K562 (cell line): ENCODE measurements at regions not wholly inside any gene's neighbourhood (a gene's known extent, or its start where the extent isn't known, plus 50 kb on each side); places are given as distances from the start of the nearest gene placed in this dataset.

ENCODE experiments used
- ATAC-seq: fragments of 200-7000 bp; cut with Tn5 transposase; 3 replicates; pipeline ENCODE4 v1.9.1; 2020; ENCODE audit warnings: moderate library complexity
- BruUV-seq: library from RNA; stranded (reverse); fragments of 400-500 nt; replicated peaks from 2 replicates; lab custom pipeline; 2021; lab: Mats Ljungman, UMichigan
- CTCF ChIA-PET: fragments of 300-600 bp; formaldehyde crosslinking; extraction: SDS; loops from one replicate; lab custom pipeline; 2021; ENCODE audit warnings: low intra/inter-chr PET ratio; lab: Yijun Ruan, JAX
- POLR2A ChIA-PET: fragments of 300-600, 350-650 bp; sonication (Branson Sonifier 250); formaldehyde crosslinking; extraction: SDS; loops from one replicate; lab custom pipeline; 2021; ENCODE audit warnings: antibody characterized with exemption, inconsistent platforms; lab: Yijun Ruan, JAX
- DNase-seq, 4 experiments: peaks; one replicate each; pipeline versions ENCODE4 v3.0.0 to v3.0.0-alpha.2; 2011 to 2018; ENCODE audit warnings: low spot score in 3 of 4, mixed read lengths in 3 of 4; ENCODE audit errors: extremely low read depth in 1 of 4
- FAIRE-seq: peaks from 2 replicates; lab custom pipeline; 2011; peaks lifted over from hg19 to GRCh38; lab: Jason Lieb, UNC
- H2AFZ ChIP-seq: 2 replicates; pipeline ENCODE4 v1.6.0; 2011; ENCODE audit warnings: low read depth, low read length, control low read depth, inconsistent platforms
- H3K27ac ChIP-seq: fragments of 200-600 bp; 3 replicates; pipeline ENCODE4 v1.8.0; 2011; ENCODE audit warnings: low read depth, mild to moderate bottlenecking, control low read depth, inconsistent platforms, low read length, moderate library complexity, mixed read lengths; ENCODE audit errors: extremely low read depth
- H3K27me3 ChIP-seq, 2 experiments: fragments of 300-600 bp in 1 of 2; 2 replicates in 1 of 2; 3 replicates in 1 of 2; pipeline versions ENCODE4 v1.6.0 to v1.8.0; 2011; ENCODE audit warnings: inconsistent platforms in 2 of 2, low read length in 2 of 2, mild to moderate bottlenecking in 1 of 2, mixed read lengths in 1 of 2, moderate library complexity in 1 of 2; ENCODE audit not compliant: control insufficient read depth in 2 of 2, insufficient read depth in 2 of 2
- H3K36me3 ChIP-seq: fragments of 300-600 bp; 3 replicates; pipeline ENCODE4 v1.8.0; 2011; ENCODE audit warnings: mild to moderate bottlenecking, low read length, inconsistent platforms; ENCODE audit not compliant: control insufficient read depth, insufficient read depth
- H3K4me1 ChIP-seq, 2 experiments: fragments of 200-600 bp in 1 of 2; replicated peaks in 1 of 2; 2 replicates in 1 of 2; 3 replicates in 1 of 2; pipeline versions ENCODE4 v1.5.1 to v1.8.0; 2011; ENCODE audit warnings: inconsistent platforms in 2 of 2, low read length in 2 of 2, mild to moderate bottlenecking in 1 of 2, mixed read lengths in 1 of 2, moderate library complexity in 1 of 2; ENCODE audit not compliant: control insufficient read depth in 2 of 2, insufficient read depth in 2 of 2
- H3K4me2 ChIP-seq: 2 replicates; pipeline ENCODE4 v1.6.1; 2011; ENCODE audit warnings: low read length, control low read depth, inconsistent platforms, mixed read lengths; ENCODE audit not compliant: insufficient read depth
- H3K4me3 ChIP-seq: fragments of 200-600 bp; sonication (generic), shearing (Covaris generic); 2 replicates; pipeline ENCODE4 v1.5.1; 2016; ENCODE audit warnings: control low read depth, inconsistent platforms
- H3K79me2 ChIP-seq: fragments of 200-600 bp; 3 replicates; pipeline ENCODE4 v1.8.0; 2011; ENCODE audit warnings: low read length, inconsistent platforms; ENCODE audit not compliant: control insufficient read depth, insufficient read depth
- H3K9ac ChIP-seq, 2 experiments: 2 replicates each; pipeline versions ENCODE4 v1.6.0 to v1.6.1; 2011; ENCODE audit warnings: low read depth in 2 of 2, low read length in 2 of 2, control low read depth in 1 of 2, inconsistent platforms in 1 of 2, mild to moderate bottlenecking in 1 of 2, mixed read lengths in 1 of 2; ENCODE audit not compliant: insufficient read depth in 1 of 2
- H3K9me1 ChIP-seq: one replicate; pipeline ENCODE4 v1.6.0; 2011; ENCODE audit warnings: inconsistent platforms, mild to moderate bottlenecking, low read length, moderate library complexity; ENCODE audit not compliant: control insufficient read depth, insufficient read depth
- H3K9me3 ChIP-seq: replicated peaks from 2 replicates; pipeline ENCODE4 v1.5.1; 2011; ENCODE audit warnings: low read depth, low read length, inconsistent platforms; ENCODE audit not compliant: control insufficient read depth, insufficient read depth
- H4K20me1 ChIP-seq: replicated peaks from 2 replicates; pipeline ENCODE4 v1.6.1; 2011; ENCODE audit warnings: low read length, inconsistent platforms, mixed read lengths; ENCODE audit not compliant: control insufficient read depth, insufficient read depth
- CSDE1 ChIP-seq, 2 experiments: fragments of 450-650 bp; IDR thresholded peaks; 2 replicates each; pipeline ENCODE4 v1.6.1; 2016; ENCODE audit warnings: mild to moderate bottlenecking in 1 of 2
- CTBP1 ChIP-seq: fragments of 450-650 bp; IDR thresholded peaks from 2 replicates; pipeline ENCODE4 v1.6.1; 2016; ENCODE audit warnings: borderline replicate concordance
- HNRNPUL1 ChIP-seq: fragments of 200-400 bp; formaldehyde crosslinking; IDR thresholded peaks from 2 replicates; pipeline ENCODE4 v1.6.1; 2017; ENCODE audit warnings: low read length
- KDM2B ChIP-seq: fragments of 250-450 bp; sonication (Bioruptor Pico); IDR thresholded peaks from 2 replicates; pipeline ENCODE4 v1.8.0; 2021; ENCODE audit warnings: mild to moderate bottlenecking, moderate library complexity
- MAFG ChIP-seq: fragments of 450-650 bp; conservative IDR thresholded peaks from 2 replicates; pipeline ENCODE4 v1.6.1; 2016; ENCODE audit warnings: missing genetic modification characterization, missing compliant biosample characterization
- MCM3 ChIP-seq: fragments of 450-650 bp; IDR thresholded peaks from 2 replicates; pipeline ENCODE4 v1.6.1; 2016
- POLR2AphosphoS5 ChIP-seq: IDR thresholded peaks from 2 replicates; pipeline ENCODE4 v1.6.1; 2011; ENCODE audit warnings: mild to moderate bottlenecking, low read depth, low read length, moderate library complexity; ENCODE audit not compliant: control insufficient read depth, insufficient read depth
- SIX5 ChIP-seq, 2 experiments: IDR thresholded peaks; 2 replicates each; pipeline ENCODE4 v1.6.1; 2011; ENCODE audit warnings: low read length in 2 of 2, borderline replicate concordance in 1 of 2, low read depth in 1 of 2, mild to moderate bottlenecking in 1 of 2, moderate library complexity in 1 of 2; ENCODE audit not compliant: insufficient read depth in 1 of 2
- SMAD3 ChIP-seq: fragments of 450-650 bp; formaldehyde crosslinking; conservative IDR thresholded peaks from 2 replicates; pipeline ENCODE4 v1.4.0; 2020; ENCODE audit warnings: mild to moderate bottlenecking
- SRF ChIP-seq, 2 experiments: fragments of 250-450, 450-650 bp in 1 of 2; sonication (Bioruptor Pico) in 1 of 2; sonication (generic) in 1 of 2; formaldehyde crosslinking; IDR thresholded peaks; 2 replicates each; pipeline versions ENCODE4 v1.5.0 to v1.5.1; 2020 to 2022; ENCODE audit warnings: mild to moderate bottlenecking in 1 of 2, missing genetic modification reagents in 1 of 2
- TFAM ChIP-seq: fragments of 250-450 bp; sonication (Bioruptor Pico); conservative IDR thresholded peaks from 2 replicates; pipeline ENCODE4 v1.5.0; 2021; ENCODE audit warnings: mild to moderate bottlenecking, moderate library complexity
- U2AF2 ChIP-seq: fragments of 200-400 bp; formaldehyde crosslinking; optimal IDR thresholded peaks from 2 replicates; pipeline ENCODE3; 2017; ENCODE audit warnings: low read depth, mild to moderate bottlenecking, low read length
- ZNF174 ChIP-seq: fragments of 250-450 bp; sonication (Bioruptor Pico); IDR thresholded peaks from 2 replicates; pipeline ENCODE4 v1.4.0; 2020; ENCODE audit warnings: mild to moderate bottlenecking
- ZNF212 ChIP-seq: fragments of 450-650 bp; formaldehyde crosslinking; IDR thresholded peaks from 2 replicates; pipeline ENCODE4 v1.4.0; 2020; ENCODE audit warnings: mild to moderate bottlenecking
- ZNF408 ChIP-seq: fragments of 250-450 bp; sonication (Bioruptor Pico); IDR thresholded peaks from 2 replicates; pipeline ENCODE4 v1.4.0; 2020; ENCODE audit warnings: low read depth, mild to moderate bottlenecking, moderate library complexity
- ZNF764 ChIP-seq: fragments of 250-450 bp; sonication (Bioruptor Pico); IDR thresholded peaks from 2 replicates; pipeline ENCODE4 v1.4.0; 2020; ENCODE audit warnings: low read depth, mild to moderate bottlenecking, moderate library complexity
- ZZZ3 ChIP-seq: fragments of 450-650 bp; IDR thresholded peaks from 2 replicates; pipeline ENCODE4 v1.6.1; 2016; ENCODE audit warnings: antibody characterized with exemption, mild to moderate bottlenecking, moderate library complexity
- WGBS: fragments of 100-300 bp; shearing (Covaris generic); methylation state at CpG from one replicate; pipeline ENCODE4 v1.1.6; 2016; ENCODE audit warnings: low coverage, mixed read lengths; ENCODE audit not compliant: insufficient coverage; ENCODE audit errors: missing lambda C conversion rate; 5-methylcytosine and 5-hydroxymethylcytosine counted together
- in situ Hi-C: fragments of 300-500 bp; cut with MboI; formaldehyde crosslinking; loops from 4 replicates; pipeline ENCODE4 v1.15.0; 2018; ENCODE audit warnings: inconsistent platforms, mixed read lengths
- intact Hi-C: fragments of 100-400 bp; cut with micrococcal nuclease; formaldehyde crosslinking; loops from 2 replicates; pipeline ENCODE4 v1.14.2; 2022
- TF ChIP-seq, protein P1 (sequence below): fragments of 250-450 bp; sonication (Bioruptor Pico); IDR thresholded peaks from 2 replicates; pipeline ENCODE4 v1.5.0; 2022; ENCODE audit warnings: mild to moderate bottlenecking
- TF ChIP-seq, protein P2 (sequence below): fragments of 250-450 bp; sonication (Bioruptor Pico); IDR thresholded peaks from 2 replicates; pipeline ENCODE4 v1.4.0; 2020

DNA sequence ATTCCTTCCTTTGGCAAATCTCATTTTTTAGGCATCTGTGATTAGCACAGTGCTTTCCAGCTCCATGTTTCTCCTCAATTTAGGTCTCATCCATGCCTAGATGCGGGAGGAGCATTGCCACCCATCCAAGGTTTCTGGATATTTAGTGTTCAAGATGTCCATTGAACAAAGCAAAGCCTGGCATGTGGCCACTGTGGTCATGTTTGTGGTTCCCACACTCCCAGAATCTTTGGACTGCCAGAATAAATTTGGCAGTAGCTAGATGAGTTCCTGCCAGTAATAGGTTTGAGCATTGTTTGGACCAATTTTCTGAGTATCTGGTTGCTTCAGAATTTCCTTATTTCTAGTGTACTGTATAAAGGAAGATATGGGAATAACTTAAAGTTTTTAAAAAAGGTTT is 1124.1 kb downstream of the ADGRL3 start:
- H3K4me2 ChIP-seq, result no peak overlapping the region
- FAIRE-seq, result no peak
- intact Hi-C loops (no loop called here), in situ Hi-C loops (no loop called here)
- no peaks in the 10 kb centered on the region for H3K9me3 ChIP-seq
- H3K9ac ChIP-seq, result no peak overlapping the region
- DNase-seq, result no peak
- ChIA-PET POLR2A (no interaction called here), CTCF (no interaction called here)
- ATAC-seq, result no peak
- 0% methylated on average over 1 of the region's 1 CpG for WGBS
- no peaks in the 10 kb centered on the region for H3K36me3 ChIP-seq
- no peaks in the 10 kb centered on the region for H3K4me1 ChIP-seq
- no peak overlapping the region for H2AFZ ChIP-seq
- no peaks in the 10 kb centered on the region for H3K27me3 ChIP-seq
- no TSS peak for BruUV-seq
- H3K27ac ChIP-seq, result no peak overlapping the region
- no peak overlapping the region for H3K4me3 ChIP-seq
- H3K79me2 ChIP-seq, result no peaks in the 10 kb centered on the region
- H3K9me1 ChIP-seq, result no peaks in the 10 kb centered on the region
- no peaks in the 10 kb centered on the region for H4K20me1 ChIP-seq
- no peak for TF ChIP-seq CTBP1
- no peak for TF ChIP-seq SIX5 (IDR thresholded peaks at IDR 0.05; ENCODE audit: borderline replicate concordance in 1 of 2, insufficient read depth in 1 of 2, low read depth in 1 of 2, low read length in 2 of 2)
- no peak for TF ChIP-seq POLR2AphosphoS5
- TF ChIP-seq MAFG (tag), result no peak
- no peak for TF ChIP-seq ZNF764 (CRISPR knock-in tag)
- TF ChIP-seq, protein P1, sequence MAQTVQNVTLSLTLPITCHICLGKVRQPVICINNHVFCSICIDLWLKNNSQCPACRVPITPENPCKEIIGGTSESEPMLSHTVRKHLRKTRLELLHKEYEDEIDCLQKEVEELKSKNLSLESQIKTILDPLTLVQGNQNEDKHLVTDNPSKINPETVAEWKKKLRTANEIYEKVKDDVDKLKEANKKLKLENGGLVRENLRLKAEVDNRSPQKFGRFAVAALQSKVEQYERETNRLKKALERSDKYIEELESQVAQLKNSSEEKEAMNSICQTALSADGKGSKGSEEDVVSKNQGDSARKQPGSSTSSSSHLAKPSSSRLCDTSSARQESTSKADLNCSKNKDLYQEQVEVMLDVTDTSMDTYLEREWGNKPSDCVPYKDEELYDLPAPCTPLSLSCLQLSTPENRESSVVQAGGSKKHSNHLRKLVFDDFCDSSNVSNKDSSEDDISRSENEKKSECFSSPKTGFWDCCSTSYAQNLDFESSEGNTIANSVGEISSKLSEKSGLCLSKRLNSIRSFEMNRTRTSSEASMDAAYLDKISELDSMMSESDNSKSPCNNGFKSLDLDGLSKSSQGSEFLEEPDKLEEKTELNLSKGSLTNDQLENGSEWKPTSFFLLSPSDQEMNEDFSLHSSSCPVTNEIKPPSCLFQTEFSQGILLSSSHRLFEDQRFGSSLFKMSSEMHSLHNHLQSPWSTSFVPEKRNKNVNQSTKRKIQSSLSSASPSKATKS (CRISPR knock-in tag), result no peak
- TF ChIP-seq TFAM (CRISPR knock-in tag), result no peak
- no peak for TF ChIP-seq U2AF2
- TF ChIP-seq SRF (CRISPR knock-in tag; IDR thresholded peaks at IDR 0.05), result no peak
- TF ChIP-seq ZNF408, result no peak
- no peak for TF ChIP-seq ZNF212 (CRISPR knock-in tag)
- no peak for TF ChIP-seq CSDE1 (IDR thresholded peaks at IDR 0.05)
- TF ChIP-seq MCM3, result no peak
- TF ChIP-seq ZNF174 (CRISPR knock-in tag), result no peak
- no peak for TF ChIP-seq ZZZ3
- no peak for TF ChIP-seq SMAD3 (CRISPR knock-in tag)
- no peak for TF ChIP-seq KDM2B (CRISPR knock-in tag)
- TF ChIP-seq HNRNPUL1, result no peak
- TF ChIP-seq, protein P2, sequence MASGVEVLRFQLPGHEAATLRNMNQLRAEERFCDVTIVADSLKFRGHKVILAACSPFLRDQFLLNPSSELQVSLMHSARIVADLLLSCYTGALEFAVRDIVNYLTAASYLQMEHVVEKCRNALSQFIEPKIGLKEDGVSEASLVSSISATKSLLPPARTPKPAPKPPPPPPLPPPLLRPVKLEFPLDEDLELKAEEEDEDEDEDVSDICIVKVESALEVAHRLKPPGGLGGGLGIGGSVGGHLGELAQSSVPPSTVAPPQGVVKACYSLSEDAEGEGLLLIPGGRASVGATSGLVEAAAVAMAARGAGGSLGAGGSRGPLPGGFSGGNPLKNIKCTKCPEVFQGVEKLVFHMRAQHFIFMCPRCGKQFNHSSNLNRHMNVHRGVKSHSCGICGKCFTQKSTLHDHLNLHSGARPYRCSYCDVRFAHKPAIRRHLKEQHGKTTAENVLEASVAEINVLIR (CRISPR knock-in tag), result no peak
